HG02623 (cell line): ENCODE measurements at regions not wholly inside any gene's neighbourhood (a gene's known extent, or its start where the extent isn't known, plus 50 kb on each side); places are given as distances from the start of the nearest gene placed in this dataset.
"Not testable (repeated sequence)": the region's sequence is repeated elsewhere in the genome, so short reads cannot be mapped to it uniquely, and the experiment has no call there.

Experiments
- ATAC-seq: cut with Tn5 transposase; IDR thresholded peaks from one replicate; pipeline ENCODE4 v1.9.1; 2021; ENCODE audit warnings: moderate library complexity; ENCODE audit not compliant: unreplicated experiment

DNA sequence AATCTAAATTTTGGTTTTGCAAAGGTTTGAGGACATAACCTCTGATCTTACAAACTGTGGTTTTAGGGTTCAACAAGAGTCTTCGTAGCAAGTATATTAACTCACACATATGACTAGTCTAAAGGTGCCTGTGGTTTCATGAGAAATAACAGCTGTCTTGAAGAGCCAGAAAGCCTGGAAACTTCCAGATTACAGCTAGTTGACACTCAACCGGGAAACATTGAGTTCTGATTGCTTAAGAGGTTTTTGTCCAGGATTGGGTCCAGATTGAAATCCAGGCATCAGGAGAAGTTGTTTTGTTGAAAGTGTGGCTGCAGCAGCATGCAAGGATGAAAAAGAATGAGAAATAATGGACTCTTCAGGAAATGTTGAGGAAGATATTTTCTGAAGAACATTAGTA, 69.9 kb downstream of the TSPY2 start:
- ATAC-seq: not testable (repeated sequence)

DNA sequence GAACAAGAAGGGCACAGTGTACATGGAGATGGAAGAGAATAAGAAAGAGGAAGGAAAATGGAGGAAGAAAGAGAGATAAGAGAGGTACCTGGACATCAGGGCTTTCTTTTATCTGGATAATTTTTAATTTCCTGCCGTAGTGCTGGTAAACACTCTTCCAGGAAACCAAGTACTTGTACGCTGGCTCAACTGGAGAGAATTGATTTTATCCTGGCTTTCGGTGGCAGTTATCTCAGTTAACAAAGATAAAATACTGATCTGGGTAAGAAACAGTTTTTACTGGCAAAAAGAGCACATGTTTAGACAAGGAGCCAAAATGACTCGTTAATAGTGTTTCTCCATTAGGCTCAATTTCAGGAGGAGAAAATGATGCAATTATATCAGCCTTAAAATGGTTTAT, 70.4 kb downstream of the TSPY2 start:
- ATAC-seq: not testable (repeated sequence)

DNA sequence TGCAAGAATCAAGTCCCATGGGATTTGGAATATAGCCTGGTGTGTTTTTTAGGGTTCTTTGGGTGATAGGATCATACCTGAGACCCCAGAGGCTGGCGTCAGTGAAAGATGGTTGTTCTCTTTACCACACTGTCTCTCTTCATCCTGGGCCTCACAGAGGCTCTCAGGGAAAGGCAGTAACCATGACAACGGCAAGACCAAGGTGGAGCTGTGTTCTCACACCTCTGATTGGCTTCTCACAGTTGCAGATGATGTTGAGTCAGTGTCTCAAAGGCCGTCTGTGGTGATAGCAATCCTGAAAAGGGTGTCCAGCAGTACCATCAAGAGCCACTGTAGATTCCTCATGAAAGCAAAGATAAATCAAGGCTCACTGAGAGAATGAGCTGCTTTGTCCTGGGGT, 120.4 kb downstream of the TSPY2 start:
- ATAC-seq: not testable (repeated sequence)

DNA sequence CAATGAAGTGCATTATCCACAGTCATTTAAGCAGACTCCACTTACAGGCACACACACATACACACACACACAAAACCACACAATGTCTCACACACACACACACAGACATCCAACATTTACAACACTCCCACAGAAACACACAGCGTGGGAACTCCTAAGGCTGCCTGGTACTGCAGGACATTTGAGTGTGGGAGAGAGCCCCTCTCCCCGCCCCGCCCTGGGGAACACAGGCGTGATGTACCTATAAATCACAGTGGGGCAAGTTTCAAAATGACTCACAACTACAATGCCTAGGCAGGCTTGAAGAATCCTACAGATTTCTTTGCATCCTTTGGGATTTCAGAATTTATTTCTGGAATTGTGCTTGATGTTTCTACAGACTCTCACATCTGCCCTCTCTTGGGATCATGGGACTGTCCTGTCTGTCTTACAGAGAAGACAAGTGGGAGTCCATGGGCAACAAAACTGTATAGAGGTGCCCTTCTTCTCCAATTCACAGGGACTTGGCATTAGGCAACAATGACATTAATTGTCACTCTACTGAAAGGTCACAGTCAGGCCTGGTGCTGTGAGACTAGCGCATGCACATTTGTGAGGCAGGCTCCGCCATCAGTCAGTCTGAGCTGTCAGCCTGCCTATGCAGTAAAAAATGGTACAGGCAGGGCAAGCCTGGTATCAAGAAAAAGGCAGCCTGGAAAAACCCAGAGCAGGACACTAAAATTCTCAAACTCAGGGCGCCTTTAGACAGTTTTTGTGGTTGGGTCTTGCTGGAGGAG, 136.6 kb downstream of the TSPY2 start:
- not testable (repeated sequence) for ATAC-seq

DNA sequence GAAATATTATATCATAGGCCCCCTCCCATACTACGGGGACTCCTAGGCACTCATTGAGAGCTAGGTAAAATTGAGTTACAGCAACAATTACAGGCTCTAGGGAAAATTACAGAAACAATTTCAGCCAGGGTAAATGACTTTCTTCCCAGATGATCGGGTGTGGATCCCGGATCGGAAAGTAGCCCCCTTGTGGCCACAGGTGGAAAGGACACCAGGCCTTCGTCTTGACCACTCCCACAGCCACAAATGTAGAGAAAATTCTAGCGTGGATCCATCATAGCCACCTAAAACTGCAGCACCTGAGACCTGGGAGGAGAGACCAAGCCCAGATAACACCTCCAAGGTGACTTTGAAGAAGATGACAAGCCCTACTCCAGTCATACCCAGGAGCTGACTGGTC, 142.6 kb downstream of the TSPY2 start:
- ATAC-seq: not testable (repeated sequence)

DNA sequence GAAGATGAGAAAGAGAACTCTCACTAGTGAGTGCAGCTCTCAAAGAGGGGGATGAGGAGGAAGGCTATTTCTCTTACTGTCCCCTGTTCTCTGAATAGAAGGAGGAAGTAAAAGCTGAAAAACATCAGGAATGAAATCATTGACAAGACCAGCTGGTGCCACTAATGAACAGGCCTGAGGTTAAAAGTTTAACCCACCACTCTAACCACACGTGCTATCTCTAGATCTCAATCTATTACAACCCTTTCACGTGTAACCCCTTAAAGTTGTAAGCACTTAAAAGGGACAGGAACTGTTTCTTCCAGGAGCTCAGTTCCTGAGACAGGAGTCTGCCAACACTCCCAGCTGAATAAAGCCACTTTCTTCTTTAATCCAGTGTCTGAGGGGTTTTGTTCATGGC, 143.5 kb downstream of the TSPY2 start:
- ATAC-seq: peak; percentile 77

DNA sequence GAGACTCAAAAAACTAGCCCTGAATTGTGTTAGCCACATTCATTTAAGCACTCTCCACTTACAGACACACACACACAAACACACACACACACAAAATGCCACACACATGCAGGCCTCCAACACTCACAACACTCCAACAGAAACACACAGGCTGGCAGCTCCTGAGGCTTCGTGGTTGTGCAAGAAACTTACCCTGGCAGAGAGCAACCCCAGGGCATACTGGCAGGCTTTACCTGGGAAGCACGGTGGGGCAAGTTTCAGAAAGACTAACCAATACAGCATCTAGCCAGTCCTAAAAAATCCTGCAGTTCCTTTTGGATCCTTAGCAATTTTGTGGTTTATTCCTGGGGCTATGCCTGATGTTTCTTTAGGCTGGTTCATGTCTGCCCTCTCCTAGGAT, 146.2 kb downstream of the TSPY2 start:
- not testable (repeated sequence) for ATAC-seq

DNA sequence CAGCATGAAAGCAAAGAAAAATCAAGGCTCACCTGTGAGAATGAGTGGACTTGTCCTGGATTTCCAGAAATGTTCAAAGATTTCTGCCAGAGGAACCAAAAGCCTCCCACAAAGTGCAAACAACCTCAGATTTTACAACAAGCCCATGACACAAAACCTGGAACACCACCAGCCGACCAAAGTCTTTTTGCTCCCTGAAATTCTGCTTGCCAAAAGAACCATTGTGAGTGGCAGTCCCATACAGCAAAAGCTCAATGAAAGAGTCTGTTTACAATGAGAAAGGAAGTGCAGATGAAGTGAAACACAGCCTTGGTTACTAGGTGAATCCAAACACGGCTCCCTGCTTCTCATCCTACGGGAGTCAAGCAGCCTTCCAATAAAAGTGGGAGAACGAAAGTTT, 147.2 kb downstream of the TSPY2 start:
- ATAC-seq: not testable (repeated sequence)

DNA sequence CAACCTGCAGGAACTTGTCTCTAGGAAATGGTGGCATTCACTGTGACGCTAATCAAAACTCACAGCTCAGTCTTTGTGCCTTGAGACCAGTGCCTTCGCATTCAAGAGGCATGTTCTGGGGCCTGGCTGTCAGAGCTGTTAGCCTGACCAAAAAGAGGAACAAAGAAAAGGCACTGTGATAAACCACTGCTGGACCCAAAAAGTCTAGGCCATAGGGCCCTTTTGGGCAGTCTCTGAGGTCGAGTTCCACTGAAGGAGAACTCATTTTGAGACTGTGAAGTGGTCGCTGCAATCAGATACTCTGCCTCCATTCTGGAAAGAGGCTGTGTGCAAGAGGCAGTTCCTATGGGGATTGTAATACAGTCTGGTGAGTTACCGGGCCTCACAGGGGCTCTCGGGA, 149.0 kb downstream of the TSPY2 start:
- peak; percentile 51 for ATAC-seq

DNA sequence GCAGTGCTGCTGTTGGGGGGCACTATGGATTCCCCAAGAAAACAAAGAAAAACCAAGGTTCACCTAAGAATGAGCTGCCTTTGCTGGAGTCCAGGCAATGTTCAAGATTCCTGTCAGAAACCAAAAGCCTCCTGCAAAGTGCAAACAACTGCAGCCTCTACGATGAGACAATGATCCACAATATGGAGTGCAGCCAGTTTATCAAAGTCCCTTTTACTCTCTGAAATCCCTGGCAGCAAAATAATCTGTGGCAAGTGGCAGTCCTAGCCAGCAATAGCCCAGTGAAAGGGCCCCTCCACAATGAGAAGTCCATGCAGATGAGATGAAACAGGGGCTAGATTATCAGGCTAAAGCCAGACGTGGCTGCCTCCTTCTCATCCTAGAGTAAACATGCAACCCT, 155.8 kb downstream of the TSPY2 start:
- ATAC-seq: not testable (repeated sequence)

DNA sequence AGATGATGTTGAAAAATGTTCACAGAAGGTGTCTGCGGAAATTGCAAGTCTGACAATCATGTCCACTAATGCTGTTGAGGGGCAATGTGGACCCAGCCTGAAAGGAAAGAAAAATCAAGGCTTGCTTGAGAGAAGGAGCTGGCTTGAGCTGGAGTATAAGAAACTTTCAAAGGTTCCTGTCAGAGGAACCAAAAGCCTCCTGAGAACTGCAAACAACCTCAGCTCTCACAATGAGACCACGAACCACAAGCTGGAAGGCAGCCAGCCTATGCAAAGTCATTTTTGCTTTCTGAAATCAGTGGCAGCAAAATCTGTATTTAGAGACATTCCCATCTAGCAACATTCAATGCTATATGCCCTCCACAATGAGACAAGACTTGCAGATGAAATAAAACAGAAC, 160.8 kb downstream of the TSPY2 start:
- peak; percentile 75 for ATAC-seq

DNA sequence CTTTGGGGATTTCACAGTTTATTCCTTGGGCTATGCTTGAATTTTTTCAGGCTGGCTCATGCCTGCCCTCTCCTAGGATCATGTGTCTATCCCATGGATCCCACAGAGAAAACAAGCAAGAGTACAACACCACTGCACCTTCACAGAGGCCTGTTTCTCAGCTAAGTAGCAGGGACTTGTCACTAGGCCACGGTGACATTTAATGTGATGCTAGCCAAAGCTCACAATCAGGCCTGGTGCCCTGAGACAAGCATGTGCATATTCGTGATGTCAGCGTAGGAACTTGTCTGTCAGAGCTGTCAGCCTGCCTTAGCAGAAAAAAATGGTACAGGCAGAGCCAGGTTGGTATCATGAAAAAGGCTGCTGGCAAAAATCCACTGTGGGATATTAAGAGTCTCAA, 173.1 kb downstream of the TSPY2 start:
- not testable (repeated sequence) for ATAC-seq

DNA sequence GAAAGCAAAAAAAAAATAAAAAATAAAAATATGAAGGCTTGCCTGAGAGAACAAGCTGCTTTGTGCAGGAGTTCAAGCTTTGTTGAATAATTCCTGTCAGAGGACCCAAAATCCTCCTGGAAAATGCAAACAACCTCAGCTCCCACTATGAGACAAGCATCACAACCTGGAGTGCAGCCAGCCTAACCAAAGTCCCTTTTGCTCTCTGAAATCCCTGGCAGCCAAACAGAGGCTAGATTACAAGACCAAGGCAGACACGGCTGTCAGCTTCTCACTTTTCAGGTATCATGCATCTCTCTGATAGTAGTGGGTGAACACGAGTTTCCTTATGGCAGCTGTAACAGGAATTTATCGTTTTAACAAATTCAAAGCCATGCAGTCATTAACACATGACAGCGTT, 180.7 kb downstream of the TSPY2 start:
- not testable (repeated sequence) for ATAC-seq

DNA sequence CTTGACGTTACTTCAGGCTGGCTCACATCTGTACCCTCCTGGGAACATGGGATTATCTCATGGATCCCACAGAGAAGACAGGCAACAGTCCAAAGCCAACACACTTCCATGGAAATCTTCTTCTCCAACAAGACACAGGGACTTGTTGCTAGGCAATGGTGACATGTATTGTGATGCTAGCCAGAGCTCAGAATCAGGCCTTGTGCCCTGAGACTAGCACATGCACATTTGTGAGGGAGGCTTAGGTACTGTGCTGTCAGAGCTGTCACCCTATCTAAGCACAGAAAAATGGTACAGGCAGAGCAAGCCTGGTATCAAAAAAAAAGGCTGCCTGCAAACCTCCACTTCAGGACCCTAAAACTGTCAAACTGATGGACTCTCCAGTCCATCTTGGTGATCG, 199.5 kb downstream of the TSPY2 start:
- not testable (repeated sequence) for ATAC-seq

DNA sequence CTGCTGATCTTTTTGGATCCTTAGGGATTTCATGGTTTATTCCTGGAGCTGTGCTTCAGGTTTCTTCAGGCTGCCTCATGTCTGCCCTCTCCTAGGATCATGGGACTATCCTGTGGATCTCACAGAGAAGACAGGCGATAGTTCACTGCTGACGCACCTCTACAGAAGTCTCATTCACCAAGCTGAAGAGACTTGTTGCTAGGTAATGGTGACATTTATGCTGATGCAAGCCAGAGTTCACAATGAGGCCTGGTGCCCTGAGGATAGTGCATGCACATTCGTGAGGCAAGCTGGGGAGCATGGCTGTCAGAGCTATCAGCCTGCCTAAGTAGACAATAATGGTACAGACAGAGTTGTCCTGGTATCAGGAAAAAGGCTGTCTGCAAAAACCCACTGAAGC, 201.4 kb downstream of the TSPY2 start:
- not testable (repeated sequence) for ATAC-seq

DNA sequence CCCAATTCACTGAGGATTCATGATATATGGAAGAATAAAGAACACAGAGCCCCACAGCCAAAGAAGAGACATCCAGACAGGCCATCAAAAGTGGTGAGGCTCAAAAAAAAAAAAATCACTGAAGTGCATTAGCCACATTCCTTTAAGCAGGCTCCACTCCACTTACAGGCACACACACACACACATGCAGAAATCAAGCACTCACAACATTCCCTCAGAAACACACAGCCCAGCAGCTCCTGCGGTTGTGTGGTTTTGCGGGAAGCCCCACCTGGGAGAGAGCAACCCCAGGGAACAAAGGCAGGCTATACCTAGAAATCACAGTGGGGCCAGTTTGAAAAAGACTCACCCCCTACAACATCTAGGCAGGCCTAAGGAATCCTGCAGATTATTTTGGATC, 222.3 kb downstream of the TSPY2 start:
- ATAC-seq: not testable (repeated sequence)

DNA sequence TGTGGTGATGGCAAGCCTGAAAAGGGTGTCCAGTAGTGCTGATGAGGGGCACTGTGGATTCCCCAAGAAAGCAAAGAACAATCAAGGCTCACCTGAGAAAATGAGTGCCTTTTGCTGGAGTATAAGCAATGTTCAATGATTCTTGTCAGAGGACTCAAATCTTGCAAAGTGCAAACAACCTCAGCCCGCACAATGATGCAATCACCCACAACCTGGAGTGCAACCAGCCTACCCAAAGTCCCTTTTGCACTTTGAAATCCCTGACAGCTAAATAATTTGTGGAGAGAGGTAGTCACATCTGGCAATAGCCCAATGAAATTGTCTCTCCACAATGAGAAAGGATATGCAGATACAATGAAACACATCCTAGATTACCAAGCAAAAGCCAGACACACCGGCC, 225.8 kb downstream of the TSPY2 start:
- not testable (repeated sequence) for ATAC-seq

DNA sequence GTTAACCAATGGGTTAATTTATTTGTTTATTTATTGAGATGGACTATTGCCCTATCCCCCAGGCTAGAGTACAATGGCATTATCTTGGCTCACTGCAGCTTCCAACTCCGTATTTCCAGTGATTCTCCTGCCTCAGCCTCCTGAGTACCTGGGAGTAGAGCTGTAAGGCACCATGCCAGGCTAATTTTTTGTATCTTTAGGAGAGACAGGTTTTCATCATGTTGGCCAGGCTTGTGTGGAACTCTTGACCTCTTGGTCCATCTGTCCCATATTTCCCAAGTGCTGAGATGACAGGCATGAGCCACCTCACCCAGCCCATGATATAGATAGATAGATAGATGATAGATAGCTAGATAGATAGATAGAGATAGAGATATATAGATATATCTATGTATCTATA, 249.4 kb downstream of the TSPY2 start:
- not testable (repeated sequence) for ATAC-seq

DNA sequence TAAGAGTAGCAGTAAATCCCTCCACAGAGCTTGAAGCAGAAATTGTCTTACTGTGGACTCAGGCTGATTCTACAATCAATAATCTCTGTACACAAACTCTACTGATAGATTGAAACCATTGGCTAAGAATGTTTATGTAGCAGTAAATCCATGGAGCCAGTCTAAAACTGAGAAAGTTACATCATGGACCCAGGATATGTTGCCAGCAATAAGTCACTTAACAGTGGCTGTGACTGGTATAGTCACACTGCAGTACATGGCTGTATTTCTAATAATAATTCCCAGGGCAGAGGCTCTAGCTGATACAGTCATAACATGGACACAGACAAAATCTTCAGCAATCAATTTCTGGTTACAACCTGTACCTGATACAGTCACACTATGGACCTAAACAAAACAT, 262.8 kb downstream of the TSPY2 start:
- not testable (repeated sequence) for ATAC-seq

DNA sequence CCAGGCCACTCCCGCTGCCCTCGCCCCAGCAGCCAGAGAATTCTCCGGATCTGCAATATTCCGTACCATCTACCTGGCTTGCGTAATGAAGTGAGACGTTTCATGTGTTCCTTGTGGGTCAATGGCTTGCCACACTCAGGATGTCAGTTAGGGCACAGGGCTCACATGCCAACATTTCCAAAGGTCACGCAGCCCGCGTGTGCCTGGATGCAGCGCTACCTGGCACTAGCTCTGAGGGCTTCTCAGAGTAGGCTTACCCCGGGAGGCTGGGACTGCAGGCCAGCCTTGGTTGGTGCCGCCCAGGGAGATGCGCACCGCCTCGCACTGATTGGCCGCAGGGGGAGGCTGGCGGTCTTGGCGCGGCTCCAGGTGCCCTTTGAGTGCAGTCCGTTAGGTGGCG, 274.0 kb downstream of the TSPY2 start:
- ATAC-seq: not testable (repeated sequence)

DNA sequence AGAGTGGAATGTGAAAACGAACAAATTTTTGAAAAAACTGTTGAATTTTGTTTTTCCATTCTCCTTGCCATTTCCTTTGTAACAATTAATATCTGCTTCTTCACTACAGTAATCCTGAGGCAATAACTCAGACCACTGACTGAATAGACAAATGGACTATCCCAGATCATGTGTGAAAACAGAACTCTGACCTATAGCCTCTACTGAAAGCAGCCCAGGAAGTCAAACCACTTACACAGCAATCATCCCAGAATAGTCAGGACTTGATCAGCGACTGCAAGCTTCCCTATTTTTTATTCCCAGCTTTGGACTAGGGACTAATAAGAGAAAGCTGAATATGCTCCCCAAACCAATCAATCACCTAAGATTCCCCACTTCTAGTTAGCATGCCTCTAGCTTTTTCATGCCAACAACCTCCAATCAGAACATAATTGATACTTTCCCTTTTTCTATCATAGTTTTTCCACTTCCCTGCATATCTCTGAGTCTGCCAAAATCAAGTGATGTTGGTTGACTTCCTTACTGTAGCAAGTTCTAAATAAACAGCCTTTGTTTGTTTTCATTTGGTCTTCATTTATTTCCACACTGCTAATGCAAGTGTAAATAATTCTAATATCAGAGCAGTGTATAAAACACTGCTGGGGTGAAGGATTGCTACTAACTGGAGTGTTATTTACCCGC, 298.2 kb downstream of the TSPY2 start:
- not testable (repeated sequence) for ATAC-seq

DNA sequence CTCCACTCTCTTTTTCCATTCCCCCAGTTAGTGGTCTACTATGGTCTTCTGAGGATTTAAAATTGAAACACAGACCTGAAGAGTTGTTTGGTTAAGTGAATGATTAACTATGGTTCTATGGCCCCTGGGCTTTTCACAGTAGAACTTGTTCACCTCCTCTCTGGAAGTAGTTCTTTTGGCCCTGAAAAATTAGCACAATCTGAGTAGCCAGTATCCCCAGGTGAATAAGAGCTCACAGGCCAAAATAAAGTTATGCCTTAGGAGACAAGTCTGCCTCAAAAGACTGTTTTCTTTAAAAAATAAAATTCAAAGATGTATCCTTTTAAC, 298.7 kb downstream of the TSPY2 start:
- not testable (repeated sequence) for ATAC-seq
